Heart left ventricle (tissue), 13 donors: ENCODE measurements at regions not wholly inside any gene's neighbourhood (a gene's known extent, or its start where the extent isn't known, plus 50 kb on each side); places are given as distances from the start of the nearest gene placed in this dataset.

Experiments used
- POLR2A ChIP-seq, 2 donors: fragments of 450-650 bp; IDR thresholded peaks; one replicate each; pipeline ENCODE4 v1.6.1; 2017; ENCODE audit warnings: antibody characterized with exemption in 2 of 2, mild to moderate bottlenecking in 2 of 2, moderate library complexity in 2 of 2
- TF ChIP-seq, protein P1 (sequence below), 12 donors: fragments of 200-600 bp; sonication (generic) in 4 of 12; IDR thresholded peaks; one replicate each; pipeline versions ENCODE4 v1.5.0 to v1.8.0; 2018 to 2022; ENCODE audit warnings: antibody characterized with exemption in 12 of 12, mild to moderate bottlenecking in 5 of 12
- donor health status: ischemic (EF 13 %, LVEDD 7.1; RV severe dilation, severe dysfunction).
- donor health status: DM: no; HTN: yes; CAD: no.
- donor health status: DM: no; HTN: no; CAD: no.
- donor health status: ischemic (EF 25% LVEDD 6.9; RV normal size, moderate dysfunction).
- donor health status: ischemic (EF 25% LVEDD 5.7; RV mildly dilated, moderate dysfunction).
- donor health status: ischemic (EF 35%, LVEDD 5.7; RV mildly dilated, moderate dysfunction).
- donor health status: nonischemic (EF 11% LVEDD 7.7; RV severe dilation, severe dysfunction).
- donor health status: DM: yes; HTN: yes; CAD: no.
- donor health status: PGD.
- donor health status: ischemic (EF 29% LVEDD 5.4; RV normal size, mild dysfunction).
- donor health status: nonischemic (EF 23%, LVEDD 6.1; RV moderate dilation, normal function).

DNA sequence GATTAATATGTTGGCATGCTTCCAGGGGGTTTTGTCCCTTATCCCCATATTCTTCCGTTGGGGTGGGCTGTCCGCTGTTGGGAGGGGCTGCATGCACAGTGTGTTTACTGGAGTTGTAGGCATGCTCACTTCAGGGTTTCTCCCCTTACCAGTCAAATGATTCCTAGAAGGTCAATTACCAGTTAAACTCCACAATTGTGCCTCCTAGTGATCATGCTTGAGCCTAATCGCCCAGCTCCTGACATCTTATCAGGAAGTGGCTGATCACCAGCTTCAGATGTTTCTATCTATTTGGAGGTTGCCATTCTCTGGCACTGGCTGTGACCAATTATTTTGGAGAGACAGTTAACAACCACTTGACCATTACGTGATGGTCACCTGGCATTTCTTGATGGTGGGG lies 1090.0 kb downstream of the SLITRK5 start:
- TF ChIP-seq, protein P1, sequence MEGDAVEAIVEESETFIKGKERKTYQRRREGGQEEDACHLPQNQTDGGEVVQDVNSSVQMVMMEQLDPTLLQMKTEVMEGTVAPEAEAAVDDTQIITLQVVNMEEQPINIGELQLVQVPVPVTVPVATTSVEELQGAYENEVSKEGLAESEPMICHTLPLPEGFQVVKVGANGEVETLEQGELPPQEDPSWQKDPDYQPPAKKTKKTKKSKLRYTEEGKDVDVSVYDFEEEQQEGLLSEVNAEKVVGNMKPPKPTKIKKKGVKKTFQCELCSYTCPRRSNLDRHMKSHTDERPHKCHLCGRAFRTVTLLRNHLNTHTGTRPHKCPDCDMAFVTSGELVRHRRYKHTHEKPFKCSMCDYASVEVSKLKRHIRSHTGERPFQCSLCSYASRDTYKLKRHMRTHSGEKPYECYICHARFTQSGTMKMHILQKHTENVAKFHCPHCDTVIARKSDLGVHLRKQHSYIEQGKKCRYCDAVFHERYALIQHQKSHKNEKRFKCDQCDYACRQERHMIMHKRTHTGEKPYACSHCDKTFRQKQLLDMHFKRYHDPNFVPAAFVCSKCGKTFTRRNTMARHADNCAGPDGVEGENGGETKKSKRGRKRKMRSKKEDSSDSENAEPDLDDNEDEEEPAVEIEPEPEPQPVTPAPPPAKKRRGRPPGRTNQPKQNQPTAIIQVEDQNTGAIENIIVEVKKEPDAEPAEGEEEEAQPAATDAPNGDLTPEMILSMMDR (IDR thresholded peaks at IDR 0.05): no peak
- no peak for TF ChIP-seq POLR2A (IDR thresholded peaks at IDR 0.05)
